K562 (cell line): ENCODE measurements at regions not wholly inside any gene's neighbourhood (a gene's known extent, or its start where the extent isn't known, plus 50 kb on each side); places are given as distances from the start of the nearest gene placed in this dataset.

Experiments
- CREM ChIP-seq: IDR thresholded peaks from 2 replicates; pipeline ENCODE4 v1.6.1; 2014; ENCODE audit warnings: antibody characterized with exemption, low read depth
- CXXC5 ChIP-seq: fragments of 250-450 bp; sonication (Bioruptor Pico); IDR thresholded peaks from 2 replicates; pipeline ENCODE4 v1.8.0; 2022; ENCODE audit warnings: inconsistent platforms, mild to moderate bottlenecking, moderate library complexity

DNA sequence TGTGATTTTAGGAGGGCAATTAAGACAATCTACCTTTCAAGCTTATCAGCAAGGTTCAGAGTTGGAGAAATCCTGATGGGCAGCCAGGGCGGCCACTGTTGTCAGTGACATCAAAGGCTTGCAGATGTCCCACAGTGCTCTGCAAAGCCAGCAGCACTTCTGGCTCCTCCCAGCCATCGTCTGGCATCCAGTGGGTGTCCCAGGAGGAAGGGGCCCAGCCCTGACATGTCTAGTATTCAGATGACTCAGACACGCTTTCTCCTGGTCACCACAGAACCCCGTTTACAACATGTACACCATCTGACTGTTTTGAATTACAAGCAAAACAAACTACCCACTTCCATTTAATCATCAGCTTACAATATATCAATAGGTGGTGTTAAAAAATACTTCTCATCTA lies 61.4 kb downstream of the CYRIA start:
- TF ChIP-seq CREM = no peak
- TF ChIP-seq CXXC5 = no peak
